NOMO-1 treated with dmso at 0.1 percent for 144 hours (cell line): ENCODE measurements at regions not wholly inside any gene's neighbourhood (a gene's known extent, or its start where the extent isn't known, plus 50 kb on each side); places are given as distances from the start of the nearest gene placed in this dataset.
"Not testable (repeated sequence)": the region's sequence is repeated elsewhere in the genome, so short reads cannot be mapped to it uniquely, and the experiment has no call there.

ENCODE experiments used
- DNase-seq: peaks from one replicate; lab custom pipeline; 2025; ENCODE audit not compliant: unreplicated experiment; lab: John Stamatoyannopoulos, UW

- DNase-seq, result no peak
Measured at GRCh38 chr6:9233226-9233625, 797.9 kb upstream of the SLC35B3 start.

GRCh38 chr6:9225441-9225871, 790.1 kb upstream of the SLC35B3 start:
- no peak for DNase-seq

DNA sequence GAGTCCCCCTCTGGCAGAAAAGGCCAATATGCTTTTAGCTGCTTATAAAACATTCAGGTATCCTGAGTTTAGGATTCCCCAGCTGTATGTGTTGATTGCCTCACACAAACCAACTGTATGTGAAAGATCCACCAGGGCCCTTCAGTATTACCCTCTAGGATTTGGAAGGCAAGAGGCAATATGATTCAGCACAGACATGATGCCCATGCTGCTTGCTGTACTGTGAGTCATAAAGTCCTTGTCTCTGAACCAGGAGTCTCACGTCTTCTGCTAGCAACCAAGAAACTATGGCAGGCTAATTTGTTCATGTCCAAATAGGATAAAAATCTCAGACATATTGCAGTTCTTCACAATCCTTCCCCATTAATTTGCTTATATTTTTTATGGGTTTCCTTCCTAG, 789.2 kb upstream of the SLC35B3 start:
- no peak for DNase-seq

GRCh38 chr6:9213717-9214116, 778.4 kb upstream of the SLC35B3 start:
- not testable (repeated sequence) for DNase-seq

DNA sequence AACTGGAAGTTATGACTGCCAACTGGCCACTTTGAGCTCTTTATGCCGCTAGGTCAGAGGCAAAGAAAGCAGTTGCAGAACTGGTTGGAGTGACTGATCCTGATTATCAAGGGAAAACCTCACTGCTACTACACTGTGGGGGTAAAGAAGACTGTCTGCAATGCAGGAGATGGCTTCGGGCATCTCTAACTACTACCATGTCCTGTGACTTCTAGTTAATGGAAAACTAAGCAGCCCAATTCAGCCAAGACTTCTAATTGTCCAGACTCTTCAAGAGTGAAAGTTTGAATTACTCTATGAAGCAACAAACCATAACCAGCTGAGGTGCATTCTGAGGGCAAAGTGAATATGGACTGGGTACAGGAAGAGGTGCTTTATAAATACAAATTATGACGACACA, 773.6 kb upstream of the SLC35B3 start:
- no peak for DNase-seq

DNA sequence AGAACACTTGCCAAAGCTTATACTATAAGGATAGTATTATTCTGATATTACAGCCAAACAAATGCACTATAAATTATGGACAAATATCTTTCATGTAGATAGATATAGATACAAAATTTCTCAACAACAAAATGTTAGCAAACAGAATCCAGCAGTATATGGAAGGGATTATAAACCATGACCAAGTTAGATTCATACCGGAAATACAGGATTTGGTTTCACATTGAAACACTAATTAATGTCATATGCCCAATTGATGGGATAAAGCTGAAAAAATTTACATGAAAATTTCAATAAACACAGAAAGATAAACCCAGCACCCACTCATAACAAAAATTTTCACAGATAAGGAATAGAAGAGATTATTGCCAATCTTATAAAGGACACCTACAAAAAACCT, 770.3 kb upstream of the SLC35B3 start:
- DNase-seq, result no peak

DNA sequence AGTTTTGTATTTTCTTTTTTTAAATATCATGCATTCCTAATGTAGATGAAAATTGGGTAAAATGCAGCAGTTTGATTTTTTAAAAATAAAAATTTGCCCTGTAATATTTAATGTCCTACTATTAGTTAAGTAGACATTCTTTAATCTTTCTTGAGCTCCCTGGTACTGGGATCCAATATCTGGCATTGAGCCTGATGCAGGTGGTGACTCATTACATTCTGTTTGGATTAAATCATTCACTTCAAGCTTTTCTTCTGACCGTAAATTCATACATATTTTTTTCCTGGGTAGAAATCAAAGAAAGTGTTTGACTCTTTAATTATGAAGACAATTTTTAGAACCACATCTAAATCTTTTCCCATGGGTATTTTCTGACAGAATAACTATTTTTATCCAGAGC, 768.8 kb upstream of the SLC35B3 start:
- no peak for DNase-seq

GRCh38 chr6:9200712-9201111, 765.4 kb upstream of the SLC35B3 start:
- no peak for DNase-seq

- DNase-seq, result no peak
Measured at GRCh38 chr6:9197726-9198125, 762.4 kb upstream of the SLC35B3 start.

DNA sequence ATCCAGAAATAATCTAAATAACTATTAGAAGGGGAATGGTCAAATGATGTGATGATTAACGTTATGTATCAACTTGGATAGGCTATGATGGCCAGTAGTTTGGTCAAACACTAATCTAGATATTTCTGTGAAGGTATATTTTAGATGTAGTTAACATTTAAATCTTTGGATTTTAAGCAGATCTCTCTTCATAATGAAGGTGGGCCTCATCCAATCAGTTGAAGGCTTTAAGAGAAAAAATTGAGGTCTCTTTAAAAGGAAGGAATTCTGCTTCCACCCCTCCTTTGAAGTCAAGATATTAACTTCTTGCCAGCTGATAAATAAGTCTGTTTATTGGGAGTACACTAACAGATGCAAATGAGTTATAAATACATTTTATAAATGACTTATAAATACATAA, 760.0 kb upstream of the SLC35B3 start:
- no peak for DNase-seq

- no peak for DNase-seq
Measured at GRCh38 chr6:9192405-9192909, 757.1 kb upstream of the SLC35B3 start.

- no peak for DNase-seq
Measured at GRCh38 chr6:9186148-9186547, 750.8 kb upstream of the SLC35B3 start.

GRCh38 chr6:9178071-9178470, 742.7 kb upstream of the SLC35B3 start:
- no peak for DNase-seq

GRCh38 chr6:9173229-9173628, 737.9 kb upstream of the SLC35B3 start:
- no peak for DNase-seq

DNA sequence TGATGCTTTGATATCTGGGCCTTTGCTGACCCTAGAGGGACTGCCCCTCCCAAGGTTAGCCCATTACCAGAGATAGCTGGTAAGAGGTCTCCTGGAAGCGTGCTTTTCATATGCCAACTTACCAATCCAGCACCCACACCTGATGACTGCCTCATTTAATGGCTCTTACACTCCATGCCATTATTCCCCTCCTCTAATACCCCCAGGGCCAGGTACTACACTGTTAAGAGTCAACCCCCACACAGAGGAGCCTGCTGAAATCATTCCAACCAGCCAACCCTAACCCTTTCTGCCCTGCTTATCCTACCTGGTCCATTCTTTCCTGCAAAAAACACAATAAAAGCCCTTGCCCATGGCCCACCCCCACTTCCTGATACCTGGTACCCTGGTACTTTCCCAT, 736.8 kb upstream of the SLC35B3 start:
- DNase-seq, result no peak

GRCh38 chr6:9168669-9169068, 733.3 kb upstream of the SLC35B3 start:
- DNase-seq, result no peak

- no peak for DNase-seq
Measured at GRCh38 chr6:9161731-9162130, 726.4 kb upstream of the SLC35B3 start.

- no peak for DNase-seq
Measured at GRCh38 chr6:9159051-9159450, 723.7 kb upstream of the SLC35B3 start.

DNA sequence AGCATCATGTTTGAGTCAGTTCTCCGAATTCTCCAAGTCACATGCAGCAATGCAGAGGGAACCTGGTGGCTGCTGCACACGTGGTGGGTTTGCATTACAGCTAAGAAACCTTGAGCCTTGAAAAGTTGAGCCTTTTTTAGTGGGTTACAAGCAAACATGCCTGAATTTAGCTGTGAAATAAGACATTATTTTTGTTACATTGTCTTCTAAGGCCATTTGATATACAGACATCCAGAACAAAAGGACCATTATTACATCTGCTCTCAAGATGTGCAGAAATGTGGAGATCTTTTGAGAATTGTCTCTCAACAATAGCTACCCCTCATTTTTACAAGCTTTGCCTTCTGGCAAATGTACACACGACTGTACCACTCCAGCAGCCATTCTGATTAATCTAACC, 720.5 kb upstream of the SLC35B3 start:
- no peak for DNase-seq

DNA sequence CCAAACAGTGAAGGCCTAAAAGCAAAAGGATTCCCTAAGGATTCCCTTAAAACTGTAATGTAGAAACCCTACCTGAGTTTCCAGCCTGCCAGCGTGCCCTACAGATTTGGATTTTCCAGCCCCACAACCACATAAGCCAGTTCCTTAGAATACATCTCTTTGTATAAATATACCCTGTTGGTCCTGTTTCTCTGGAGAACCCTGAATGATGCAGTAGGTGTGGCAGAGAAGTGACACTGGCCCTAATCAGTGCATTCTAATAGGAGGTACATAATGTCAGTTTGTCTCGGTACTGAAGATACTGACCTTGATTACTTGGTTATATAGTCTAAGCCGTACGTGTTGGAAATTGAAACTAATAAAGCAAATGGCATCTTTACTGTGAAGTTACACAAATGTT, 707.8 kb upstream of the SLC35B3 start:
- no peak for DNase-seq

GRCh38 chr6:9140951-9141460, 705.7 kb upstream of the SLC35B3 start:
- no peak for DNase-seq

- DNase-seq, result no peak
Measured at GRCh38 chr6:9140172-9140571, 704.8 kb upstream of the SLC35B3 start.

DNA sequence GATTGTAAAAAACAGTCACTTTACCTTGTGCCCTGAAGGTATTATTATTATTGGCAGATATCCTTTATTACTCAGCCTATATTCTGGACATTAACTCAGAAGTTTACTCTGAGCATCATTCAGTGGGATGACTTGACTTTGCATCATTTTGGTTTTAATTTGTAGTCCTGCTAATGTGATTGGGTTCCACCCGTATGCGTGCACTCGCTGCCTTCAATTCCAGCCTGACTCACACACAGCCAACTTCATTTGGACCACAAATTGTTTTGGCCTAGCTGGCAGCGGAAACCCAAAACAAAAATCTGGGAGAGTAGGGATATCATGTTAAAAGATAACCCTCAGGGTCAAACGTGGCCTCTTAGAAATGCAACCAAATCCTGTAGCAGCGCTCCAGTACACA, 704.4 kb upstream of the SLC35B3 start:
- DNase-seq, result no peak

GRCh38 chr6:9138936-9139335, 703.6 kb upstream of the SLC35B3 start:
- no peak for DNase-seq
